Keratinocyte (primary cell): ENCODE measurements at regions not wholly inside any gene's neighbourhood (a gene's known extent, or its start where the extent isn't known, plus 50 kb on each side); places are given as distances from the start of the nearest gene placed in this dataset.

Source experiments
- CTCF ChIP-seq, 3 experiments: IDR thresholded peaks in 1 of 3; conservative IDR thresholded peaks in 1 of 3; optimal IDR thresholded peaks in 1 of 3; 2 replicates in 2 of 3; 3 replicates in 1 of 3; pipeline versions ENCODE3 to v1.5.1; 2011; ENCODE audit warnings: low read length in 3 of 3, mild to moderate bottlenecking in 3 of 3, moderate library complexity in 2 of 3, control low read depth in 1 of 3, inconsistent platforms in 1 of 3; ENCODE audit not compliant: insufficient read depth in 2 of 3; ENCODE audit errors: extremely low read depth in 1 of 3
- EZH2 ChIP-seq: IDR thresholded peaks from one replicate; pipeline ENCODE4 v1.6.1; 2012; ENCODE audit warnings: inconsistent platforms, mild to moderate bottlenecking, low read length, moderate library complexity

GRCh38 chr18:75962036-75962572 lies 532.9 kb downstream of the ZNF516 start:
- TF ChIP-seq CTCF (optimal IDR thresholded peaks at IDR 0.05 in 1 of 3, IDR thresholded peaks at IDR 0.05 in 1 of 3, conservative IDR thresholded peaks at IDR 0.05 in 1 of 3; ENCODE audit: extremely low read depth in 1 of 3, insufficient read depth in 2 of 3, low read length in 3 of 3) (no peak), EZH2 (no peak)
